B cell (primary cell): ENCODE measurements at regions not wholly inside any gene's neighbourhood (a gene's known extent, or its start where the extent isn't known, plus 50 kb on each side); places are given as distances from the start of the nearest gene placed in this dataset.

Experiments used
- ATAC-seq: fragments of 200-7000 bp; cut with Tn5 transposase; one replicate; pipeline ENCODE4 v1.10.0; 2021; ENCODE audit warnings: low read depth, mild to moderate bottlenecking, moderate number of reproducible peaks, moderate library complexity
- CTCF ChIA-PET: fragments of 350-600 bp; sonication (Branson Sonifier 250); formaldehyde crosslinking; loops from one replicate; lab custom pipeline; 2021; ENCODE audit warnings: antibody characterized with exemption, inconsistent platforms; lab: Charles Lee
- POLR2A ChIA-PET: fragments of 350-600 bp; sonication (Branson Sonifier 250); formaldehyde crosslinking; loops from one replicate; lab custom pipeline; 2021; ENCODE audit warnings: antibody characterized with exemption; lab: Charles Lee
- DNase-seq: peaks from one replicate; pipeline ENCODE4 v3.0.0; 2013
- H2AFZ ChIP-seq: 2 replicates; pipeline ENCODE4 v1.6.1; 2012; ENCODE audit warnings: mild to moderate bottlenecking, low read depth, low read length; ENCODE audit not compliant: insufficient read depth, poor library complexity, severe bottlenecking
- H3K27ac ChIP-seq, 2 donors: 1 replicate in 1 of 2; 2 replicates in 1 of 2; pipeline ENCODE4 v1.5.1; 2012 to 2013; ENCODE audit warnings: low read length in 2 of 2, mild to moderate bottlenecking in 2 of 2, moderate library complexity in 1 of 2
- H3K27me3 ChIP-seq, 4 experiments: fragments of 200-600 bp in 1 of 4; sonication (generic) in 1 of 4; replicated peaks in 1 of 4; 1 replicate in 2 of 4; 2 replicates in 2 of 4; pipeline versions ENCODE4 v1.6.1 to v1.7.0; 2013 to 2016; ENCODE audit warnings: low read length in 3 of 4, mild to moderate bottlenecking in 2 of 4, mixed read lengths in 1 of 4, moderate library complexity in 1 of 4; ENCODE audit not compliant: insufficient read depth in 4 of 4, control insufficient read depth in 3 of 4; ENCODE audit errors: control extremely low read depth in 1 of 4
- H3K36me3 ChIP-seq, 2 experiments: replicated peaks in 1 of 2; 1 replicate in 1 of 2; 2 replicates in 1 of 2; pipeline versions ENCODE4 v1.6.1 to v1.7.1; 2013; ENCODE audit warnings: low read length in 1 of 2; ENCODE audit not compliant: insufficient read depth in 2 of 2, control insufficient read depth in 1 of 2; ENCODE audit errors: control extremely low read depth in 1 of 2, extremely low read depth in 1 of 2
- H3K4me1 ChIP-seq, 2 donors: fragments of 200-600 bp in 1 of 2; sonication (generic) in 1 of 2; 1 replicate in 1 of 2; 2 replicates in 1 of 2; pipeline versions ENCODE4 v1.5.1 to v1.6.1; 2013 to 2017; ENCODE audit warnings: low read length in 2 of 2; ENCODE audit not compliant: control insufficient read depth in 2 of 2, insufficient read depth in 2 of 2
- H3K4me2 ChIP-seq: replicated peaks from 2 replicates; pipeline ENCODE3; 2012; ENCODE audit warnings: mild to moderate bottlenecking, low read depth, low read length; ENCODE audit not compliant: poor library complexity, severe bottlenecking
- H3K4me3 ChIP-seq, 5 experiments: fragments of 200-600 bp in 1 of 5; sonication (generic) in 1 of 5; 1 replicate in 3 of 5; 2 replicates in 2 of 5; pipeline versions ENCODE4 v1.5.1 to v1.7.0; 2011 to 2016; ENCODE audit warnings: low read length in 4 of 5, mild to moderate bottlenecking in 4 of 5, low read depth in 2 of 5, control low read depth in 1 of 5, moderate library complexity in 1 of 5; ENCODE audit not compliant: insufficient read depth in 1 of 5; ENCODE audit errors: control extremely low read depth in 1 of 5, extremely low read depth in 1 of 5
- H3K79me2 ChIP-seq: fragments of 200-600 bp; sonication (generic); one replicate; pipeline ENCODE4 v1.6.0; 2016; ENCODE audit warnings: low read length; ENCODE audit not compliant: control insufficient read depth, insufficient read depth
- H3K9ac ChIP-seq: fragments of 200-600 bp; sonication (generic); 2 replicates; pipeline ENCODE4 v1.6.1; 2017; ENCODE audit warnings: mild to moderate bottlenecking, low read length, moderate library complexity
- H3K9me3 ChIP-seq, 3 donors: one replicate each; pipeline versions ENCODE4 v1.6.1 to v1.7.1; 2013; ENCODE audit warnings: low read length in 2 of 3; ENCODE audit not compliant: control insufficient read depth in 2 of 3, insufficient read depth in 1 of 3; ENCODE audit errors: control extremely low read depth in 1 of 3
- H4K20me1 ChIP-seq: 2 replicates; pipeline ENCODE4 v1.6.0; 2012; ENCODE audit warnings: mild to moderate bottlenecking, low read length; ENCODE audit not compliant: insufficient read depth, control insufficient read depth, poor library complexity, severe bottlenecking
- H3K27ac Mint-ChIP-seq: one replicate; pipeline ENCODE4 v1.8.0; 2021; ENCODE audit warnings: mixed read lengths
- H3K27me3 Mint-ChIP-seq: one replicate; pipeline ENCODE4 v1.8.0; 2021; ENCODE audit warnings: mixed read lengths
- H3K4me1 Mint-ChIP-seq: one replicate; pipeline ENCODE4 v1.8.0; 2021; ENCODE audit warnings: mixed read lengths
- H3K4me3 Mint-ChIP-seq: one replicate; pipeline ENCODE4 v1.8.0; 2021; ENCODE audit warnings: mixed read lengths
- H3K9me3 Mint-ChIP-seq: one replicate; pipeline ENCODE4 v1.8.0; 2022; ENCODE audit warnings: mixed read lengths; ENCODE audit not compliant: insufficient read depth
- EZH2 ChIP-seq: IDR thresholded peaks from 2 replicates; pipeline ENCODE4 v1.6.1; 2012; ENCODE audit warnings: borderline replicate concordance, low read depth, mild to moderate bottlenecking, moderate library complexity, low read length; ENCODE audit not compliant: insufficient read depth, poor library complexity, severe bottlenecking
- WGBS: methylation state at CpG from one replicate; pipeline ENCODE4 v1.1.5; 2013; ENCODE audit warnings: missing lambda C conversion rate; ENCODE audit not compliant: insufficient coverage; 5-methylcytosine and 5-hydroxymethylcytosine counted together
- intact Hi-C: fragments of 100-400 bp; cut with micrococcal nuclease; formaldehyde crosslinking; loops from one replicate; pipeline ENCODE4 v1.10.0; 2022
- TF ChIP-seq, protein P1 (sequence below): fragments of 200-600 bp; IDR thresholded peaks from one replicate; pipeline ENCODE4 v1.8.0; 2022; ENCODE audit warnings: antibody characterized with exemption, mild to moderate bottlenecking

GRCh38 chr18:42268798-42269197 is 313.8 kb downstream of the PIK3C3 start:
- no peak overlapping the region for H3K9ac ChIP-seq
- H3K4me3 Mint-ChIP-seq: no peak overlapping the region
- H3K9me3 Mint-ChIP-seq: no peaks in the 10 kb centered on the region
- no peak overlapping the region for H3K4me2 ChIP-seq
- DNase-seq (no peak), ATAC-seq (no peak)
- intact Hi-C loops: no loop called here
- H4K20me1 ChIP-seq: no peaks in the 10 kb centered on the region
- H3K27me3 ChIP-seq: no peaks in the 10 kb centered on the region
- H3K4me1 Mint-ChIP-seq: no peaks in the 10 kb centered on the region
- H3K4me1 ChIP-seq: no peaks in the 10 kb centered on the region
- H3K36me3 ChIP-seq: no peaks in the 10 kb centered on the region
- TF ChIP-seq, protein P1, sequence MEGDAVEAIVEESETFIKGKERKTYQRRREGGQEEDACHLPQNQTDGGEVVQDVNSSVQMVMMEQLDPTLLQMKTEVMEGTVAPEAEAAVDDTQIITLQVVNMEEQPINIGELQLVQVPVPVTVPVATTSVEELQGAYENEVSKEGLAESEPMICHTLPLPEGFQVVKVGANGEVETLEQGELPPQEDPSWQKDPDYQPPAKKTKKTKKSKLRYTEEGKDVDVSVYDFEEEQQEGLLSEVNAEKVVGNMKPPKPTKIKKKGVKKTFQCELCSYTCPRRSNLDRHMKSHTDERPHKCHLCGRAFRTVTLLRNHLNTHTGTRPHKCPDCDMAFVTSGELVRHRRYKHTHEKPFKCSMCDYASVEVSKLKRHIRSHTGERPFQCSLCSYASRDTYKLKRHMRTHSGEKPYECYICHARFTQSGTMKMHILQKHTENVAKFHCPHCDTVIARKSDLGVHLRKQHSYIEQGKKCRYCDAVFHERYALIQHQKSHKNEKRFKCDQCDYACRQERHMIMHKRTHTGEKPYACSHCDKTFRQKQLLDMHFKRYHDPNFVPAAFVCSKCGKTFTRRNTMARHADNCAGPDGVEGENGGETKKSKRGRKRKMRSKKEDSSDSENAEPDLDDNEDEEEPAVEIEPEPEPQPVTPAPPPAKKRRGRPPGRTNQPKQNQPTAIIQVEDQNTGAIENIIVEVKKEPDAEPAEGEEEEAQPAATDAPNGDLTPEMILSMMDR: no peak
- no peak for TF ChIP-seq EZH2
- H3K27ac Mint-ChIP-seq: no peak overlapping the region
- no peaks in the 10 kb centered on the region for H3K79me2 ChIP-seq
- H2AFZ ChIP-seq: no peak overlapping the region
- H3K27me3 Mint-ChIP-seq: no peaks in the 10 kb centered on the region
- H3K9me3 ChIP-seq: no peaks in the 10 kb centered on the region
- ChIA-PET POLR2A (no interaction called here), CTCF (no interaction called here)
- no peak overlapping the region for H3K4me3 ChIP-seq
- WGBS: 85% methylated on average over 2 of the region's 5 CpGs
- H3K27ac ChIP-seq: no peak overlapping the region

GRCh38 chr18:42271647-42272414 is 316.8 kb downstream of the PIK3C3 start:
- Histone ChIP-seq H4K20me1 (no peaks in the 10 kb centered on the region), H3K9ac (no peak overlapping the region), H3K79me2 (no peaks in the 10 kb centered on the region), H3K36me3 (no peaks in the 10 kb centered on the region), H2AFZ (no peak overlapping the region), H3K27me3 (no peaks in the 10 kb centered on the region), H3K9me3 (no peaks in the 10 kb centered on the region), H3K4me3 (no peak overlapping the region), H3K4me1 (no peaks in the 10 kb centered on the region), H3K4me2 (no peak overlapping the region), H3K27ac (no peak overlapping the region)
- no peaks in the 10 kb centered on the region for H3K27me3 Mint-ChIP-seq
- no peaks in the 10 kb centered on the region for H3K4me1 Mint-ChIP-seq
- ChIA-PET POLR2A (no interaction called here), CTCF (interaction anchor here (0.7 to 1.3 kb wide), 2 partner anchors 18 to 71 kb away, joined by 3 to 5 read pairs; no protein-coding TSS in a partner anchor)
- no peak overlapping the region for H3K4me3 Mint-ChIP-seq
- H3K9me3 Mint-ChIP-seq: no peaks in the 10 kb centered on the region
- no peak for DNase-seq
- H3K27ac Mint-ChIP-seq: no peak overlapping the region
- intact Hi-C loops: no loop called here
- ATAC-seq: no peak
- WGBS: 98% methylated on average over 5 of the region's 8 CpGs
- TF ChIP-seq, protein P1: no peak
